MM.1S (cell line): ENCODE measurements at regions not wholly inside any gene's neighbourhood (a gene's known extent, or its start where the extent isn't known, plus 50 kb on each side); places are given as distances from the start of the nearest gene placed in this dataset.

ENCODE experiments used
- DNase-seq: peaks from one replicate; pipeline ENCODE4 v3.0.0-alpha.2; 2015
- H2AFZ ChIP-seq: fragments of 300-600 bp; sonication (generic); 2 replicates; pipeline ENCODE4 v1.6.0; 2016; ENCODE audit warnings: antibody characterized with exemption, low read length
- H3F3A ChIP-seq: fragments of 300-600 bp; sonication (generic); 2 replicates; pipeline ENCODE4 v1.6.1; 2016; ENCODE audit warnings: mild to moderate bottlenecking, antibody characterized with exemption, low read length, moderate library complexity, mixed read lengths; ENCODE audit not compliant: insufficient read depth
- H3K27ac ChIP-seq: fragments of 300-600 bp; sonication (generic); 2 replicates; pipeline ENCODE4 v1.5.1; 2016; ENCODE audit warnings: mild to moderate bottlenecking, low read length
- H3K27me3 ChIP-seq: fragments of 300-600 bp; sonication (generic); replicated peaks from 2 replicates; pipeline ENCODE4 v1.6.0; 2016; ENCODE audit warnings: low read length; ENCODE audit not compliant: insufficient read depth
- H3K36me3 ChIP-seq: fragments of 300-600 bp; sonication (generic); replicated peaks from 2 replicates; pipeline ENCODE4 v1.6.1; 2016; ENCODE audit warnings: mild to moderate bottlenecking, low read length, mixed read lengths; ENCODE audit not compliant: insufficient read depth
- H3K4me1 ChIP-seq: fragments of 300-600 bp; sonication (generic); 2 replicates; pipeline ENCODE4 v1.6.1; 2016; ENCODE audit warnings: low read length, mixed read lengths
- H3K4me2 ChIP-seq: fragments of 300-600 bp; sonication (generic); 2 replicates; pipeline ENCODE4 v1.6.0; 2016; ENCODE audit warnings: low read depth, low read length
- H3K4me3 ChIP-seq: fragments of 300-600 bp; sonication (generic); 2 replicates; pipeline ENCODE4 v1.5.1; 2016; ENCODE audit warnings: low read length, mixed read lengths
- H3K79me2 ChIP-seq: fragments of 300-600 bp; sonication (generic); 2 replicates; pipeline ENCODE4 v1.6.1; 2016; ENCODE audit warnings: mixed run types, low read length, mixed read lengths
- H3K9ac ChIP-seq: fragments of 300-600 bp; sonication (generic); 2 replicates; pipeline ENCODE4 v1.6.1; 2016; ENCODE audit warnings: low read length, mixed read lengths
- H3K9me2 ChIP-seq: fragments of 300-600 bp; sonication (generic); replicated peaks from 2 replicates; pipeline ENCODE4 v1.6.1; 2016; ENCODE audit warnings: mild to moderate bottlenecking, low read length, mixed read lengths; ENCODE audit not compliant: insufficient read depth
- H3K9me3 ChIP-seq: fragments of 300-600 bp; sonication (generic); replicated peaks from 2 replicates; pipeline ENCODE4 v1.6.1; 2016; ENCODE audit warnings: mild to moderate bottlenecking, low read length, mixed read lengths; ENCODE audit not compliant: insufficient read depth
- H4K20me1 ChIP-seq: fragments of 300-600 bp; sonication (generic); 2 replicates; pipeline ENCODE4 v1.6.1; 2016; ENCODE audit warnings: mild to moderate bottlenecking, low read length, moderate library complexity, mixed read lengths; ENCODE audit not compliant: insufficient read depth
- EZH2 ChIP-seq: fragments of 300-600 bp; sonication (generic); optimal IDR thresholded peaks from 2 replicates; pipeline ENCODE3; 2017; ENCODE audit warnings: low read depth, mild to moderate bottlenecking, antibody characterized with exemption, low read length, mixed read lengths
- EZH2phosphoT487 ChIP-seq: fragments of 300-600 bp; sonication (generic); IDR thresholded peaks from 2 replicates; pipeline ENCODE4 v1.6.1; 2018; ENCODE audit warnings: antibody characterized with exemption, low read length
- TF ChIP-seq, protein P1 (sequence below): fragments of 300-600 bp; sonication (generic); IDR thresholded peaks from 2 replicates; pipeline ENCODE4 v1.5.1; 2016; ENCODE audit warnings: antibody characterized with exemption, low read length, mixed read lengths

DNA sequence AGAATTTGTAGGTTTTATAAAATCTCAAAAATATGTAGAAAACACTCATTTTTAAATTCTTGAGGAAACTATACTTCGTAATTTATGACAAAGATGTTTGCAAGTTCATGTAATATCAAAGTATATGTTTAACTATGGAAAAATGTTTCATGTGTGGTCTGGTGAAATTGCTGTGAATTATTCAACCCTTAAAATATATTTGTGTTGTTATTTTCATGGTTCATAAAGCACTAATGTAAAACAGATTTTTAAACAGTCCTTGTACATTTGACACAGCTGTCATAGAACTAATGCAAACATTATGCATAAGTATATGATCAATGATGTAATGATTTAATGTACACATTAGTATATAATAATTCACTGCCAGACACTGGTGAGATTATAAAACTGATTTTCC lies 83.1 kb upstream of the ARSJ start:
- no peak overlapping the region for H3K4me2 ChIP-seq

DNA sequence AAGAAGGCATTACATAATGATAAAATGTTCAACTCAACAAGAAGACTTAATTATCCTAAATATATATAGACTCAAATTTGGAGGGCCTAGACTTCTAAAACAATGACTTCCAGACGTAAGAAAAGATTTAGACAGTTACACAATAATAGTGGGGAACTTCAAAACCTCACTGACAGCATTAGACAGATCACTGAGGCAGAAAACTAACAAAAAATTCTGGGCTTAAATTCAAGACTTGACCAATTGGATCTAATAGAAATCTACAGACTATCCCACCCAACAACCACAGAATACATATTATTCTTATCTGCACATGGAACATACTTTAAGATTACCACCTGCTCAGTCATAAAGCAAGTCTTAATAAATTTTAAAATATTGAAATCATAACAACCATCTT lies 93.3 kb upstream of the ARSJ start:
- no peaks in the 10 kb centered on the region for H3K79me2 ChIP-seq
- H3K9ac ChIP-seq, result no peak overlapping the region
- H4K20me1 ChIP-seq, result no peaks in the 10 kb centered on the region
- DNase-seq, result no peak
- H3K9me2 ChIP-seq, result no peaks in the 10 kb centered on the region
- H3K4me3 ChIP-seq, result no peak overlapping the region
- H3K27me3 ChIP-seq, result no peaks in the 10 kb centered on the region
- no peaks in the 10 kb centered on the region for H3K36me3 ChIP-seq
- no peaks in the 10 kb centered on the region for H3K4me1 ChIP-seq
- no peak overlapping the region for H3K4me2 ChIP-seq
- H2AFZ ChIP-seq, result no peak overlapping the region
- no peak overlapping the region for H3K27ac ChIP-seq
- no peaks in the 10 kb centered on the region for H3F3A ChIP-seq
- H3K9me3 ChIP-seq, result no peaks in the 10 kb centered on the region
- TF ChIP-seq EZH2, result no peak
- TF ChIP-seq EZH2phosphoT487, result no peak
- TF ChIP-seq, protein P1, sequence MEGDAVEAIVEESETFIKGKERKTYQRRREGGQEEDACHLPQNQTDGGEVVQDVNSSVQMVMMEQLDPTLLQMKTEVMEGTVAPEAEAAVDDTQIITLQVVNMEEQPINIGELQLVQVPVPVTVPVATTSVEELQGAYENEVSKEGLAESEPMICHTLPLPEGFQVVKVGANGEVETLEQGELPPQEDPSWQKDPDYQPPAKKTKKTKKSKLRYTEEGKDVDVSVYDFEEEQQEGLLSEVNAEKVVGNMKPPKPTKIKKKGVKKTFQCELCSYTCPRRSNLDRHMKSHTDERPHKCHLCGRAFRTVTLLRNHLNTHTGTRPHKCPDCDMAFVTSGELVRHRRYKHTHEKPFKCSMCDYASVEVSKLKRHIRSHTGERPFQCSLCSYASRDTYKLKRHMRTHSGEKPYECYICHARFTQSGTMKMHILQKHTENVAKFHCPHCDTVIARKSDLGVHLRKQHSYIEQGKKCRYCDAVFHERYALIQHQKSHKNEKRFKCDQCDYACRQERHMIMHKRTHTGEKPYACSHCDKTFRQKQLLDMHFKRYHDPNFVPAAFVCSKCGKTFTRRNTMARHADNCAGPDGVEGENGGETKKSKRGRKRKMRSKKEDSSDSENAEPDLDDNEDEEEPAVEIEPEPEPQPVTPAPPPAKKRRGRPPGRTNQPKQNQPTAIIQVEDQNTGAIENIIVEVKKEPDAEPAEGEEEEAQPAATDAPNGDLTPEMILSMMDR, result no peak

More for the DNA sequence above, 83.1 kb upstream of the ARSJ start:
- Histone ChIP-seq H3K36me3 (no peaks in the 10 kb centered on the region), H3F3A (no peaks in the 10 kb centered on the region), H3K4me1 (no peaks in the 10 kb centered on the region), H3K9me3 (no peaks in the 10 kb centered on the region), H4K20me1 (no peaks in the 10 kb centered on the region), H3K79me2 (no peaks in the 10 kb centered on the region), H3K4me3 (no peak overlapping the region), H3K9ac (no peak overlapping the region), H3K9me2 (no peaks in the 10 kb centered on the region), H3K27ac (no peak overlapping the region), H3K27me3 (no peaks in the 10 kb centered on the region), H2AFZ (no peak overlapping the region)
- TF ChIP-seq, protein P1, result no peak
- no peak for TF ChIP-seq EZH2phosphoT487
- TF ChIP-seq EZH2, result no peak
- no peak for DNase-seq

DNA sequence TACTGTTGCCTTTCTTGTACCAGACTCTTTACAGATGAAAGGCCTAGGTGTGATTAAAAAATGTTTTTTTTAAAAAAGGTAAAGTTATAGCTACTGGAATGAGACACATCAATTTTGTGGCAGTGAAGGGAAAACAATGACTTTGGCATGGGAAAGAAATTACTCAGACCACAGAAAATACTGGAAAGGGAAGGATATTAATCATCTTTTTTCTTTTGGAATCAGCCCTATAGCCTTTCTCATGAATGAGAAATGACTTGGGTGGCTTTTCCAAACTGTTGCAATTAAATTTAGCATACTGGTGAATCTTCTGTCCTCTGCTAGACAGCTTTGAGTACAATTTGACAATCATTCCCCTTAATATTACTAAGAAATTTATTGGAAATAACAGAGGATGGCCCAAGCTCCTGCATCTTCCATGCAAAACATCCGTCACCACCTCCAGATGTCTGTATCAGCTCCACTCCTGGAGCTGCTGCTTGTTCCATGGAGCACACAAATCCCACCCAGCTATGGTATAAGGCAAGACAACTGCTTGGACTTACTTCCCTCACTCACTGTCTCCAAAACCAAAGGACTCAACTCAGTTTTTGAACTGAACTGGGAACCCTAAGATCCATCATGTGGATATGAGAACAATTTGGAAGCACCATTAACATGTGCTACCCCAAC lies 97.6 kb upstream of the ARSJ start:
- H3K36me3 ChIP-seq, result no peaks in the 10 kb centered on the region
- H3K4me1 ChIP-seq, result no peaks in the 10 kb centered on the region
- no peaks in the 10 kb centered on the region for H3K79me2 ChIP-seq
- DNase-seq, result no peak
- H3K4me3 ChIP-seq, result no peak overlapping the region
- no peaks in the 10 kb centered on the region for H3K9me2 ChIP-seq
- no peaks in the 10 kb centered on the region for H3K9me3 ChIP-seq
- TF ChIP-seq EZH2phosphoT487, result no peak
- no peak for TF ChIP-seq EZH2
- TF ChIP-seq, protein P1, result no peak
- H3K27ac ChIP-seq, result no peak overlapping the region
- no peak overlapping the region for H2AFZ ChIP-seq
- H4K20me1 ChIP-seq, result no peaks in the 10 kb centered on the region
- H3K4me2 ChIP-seq, result no peak overlapping the region
- no peaks in the 10 kb centered on the region for H3F3A ChIP-seq
- no peak overlapping the region for H3K9ac ChIP-seq
- no peaks in the 10 kb centered on the region for H3K27me3 ChIP-seq
